ENCODE measurements at regions not wholly inside any gene's neighbourhood (a gene's known extent, or its start where the extent isn't known, plus 50 kb on each side); places are given as distances from the start of the nearest gene placed in this dataset.
"Not testable (repeated sequence)": the region's sequence is repeated elsewhere in the genome, so short reads cannot be mapped to it uniquely, and the experiment has no call there.

DNA sequence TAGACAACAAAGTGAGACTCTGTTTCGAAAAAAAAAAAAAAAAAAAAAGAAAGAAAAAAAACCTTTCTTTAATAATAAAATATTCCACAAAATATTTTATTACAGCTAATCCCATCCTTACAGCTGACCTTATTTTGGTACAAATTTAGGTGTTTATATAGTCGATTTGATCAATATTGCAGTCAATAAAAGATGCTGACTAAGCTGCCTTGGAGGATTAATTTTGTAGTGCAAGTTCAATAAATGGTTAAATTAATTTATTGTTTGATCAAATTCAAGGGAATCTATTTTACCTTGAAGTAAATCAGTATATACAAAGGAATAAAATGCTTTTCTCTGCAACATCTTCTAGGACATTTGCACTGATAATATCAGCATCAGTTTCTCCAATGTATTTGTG lies 1764.3 kb downstream of the NCAM2 start:
- no peak for DNase-seq (ENCODE audit: low spot score)

DNA sequence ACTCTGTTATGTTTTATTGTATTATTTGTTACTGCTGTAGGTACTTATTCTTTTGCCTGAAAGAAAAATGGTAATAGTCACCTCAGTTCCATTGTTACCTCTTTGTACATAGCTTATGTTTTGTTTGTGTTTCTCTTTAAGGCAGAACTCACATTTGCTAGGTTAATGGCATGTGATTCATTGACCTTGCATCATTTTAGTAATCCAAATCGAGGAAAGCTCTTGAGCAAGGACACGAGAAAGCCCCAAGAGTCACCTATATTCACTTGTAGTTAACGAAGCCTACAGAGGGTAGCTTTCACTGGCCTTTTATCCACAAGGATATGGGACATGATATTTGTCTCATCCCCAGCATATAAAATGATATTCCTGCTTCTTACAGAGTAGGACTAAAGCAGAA lies 1765.2 kb downstream of the NCAM2 start:
- DNase-seq (ENCODE audit: low spot score): no peak

DNA sequence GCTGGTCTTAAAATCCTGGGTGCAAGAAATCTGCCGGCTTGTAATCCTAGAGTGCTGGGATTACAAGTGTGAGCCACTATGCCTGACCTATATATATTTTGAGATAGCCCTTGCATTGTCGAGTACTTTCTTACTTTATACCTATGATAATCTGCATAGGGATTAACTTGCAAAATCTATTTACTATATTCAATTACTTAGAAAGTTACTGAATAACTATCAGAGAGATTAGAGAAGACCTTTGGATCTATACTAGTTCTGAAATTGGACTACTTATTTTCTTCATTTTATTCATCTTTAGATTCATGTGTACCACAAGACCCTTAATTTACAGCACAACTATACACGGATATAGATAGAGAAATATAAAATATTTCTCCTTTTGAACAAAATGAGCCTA lies 1766.0 kb downstream of the NCAM2 start:
- DNase-seq (ENCODE audit: low spot score): no peak

DNA sequence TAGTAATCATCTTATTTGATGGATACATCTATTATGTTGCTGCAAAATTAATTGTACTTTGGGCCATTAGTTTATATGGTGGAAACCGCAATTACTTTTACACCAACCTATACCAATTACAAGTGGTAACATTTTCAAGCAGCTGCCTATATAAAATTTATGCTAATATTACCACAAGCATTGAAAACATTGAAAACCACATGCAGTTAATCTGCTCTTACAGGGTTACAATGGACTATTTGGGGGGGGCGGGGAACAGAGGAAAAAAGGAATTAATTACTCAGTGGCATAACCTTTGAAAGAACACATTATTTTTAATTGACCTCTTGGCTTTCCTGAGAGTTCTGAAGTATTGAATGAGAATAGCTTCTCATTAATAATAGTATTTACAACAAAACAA lies 1793.2 kb downstream of the NCAM2 start:
- DNase-seq (ENCODE audit: low spot score): no peak

DNA sequence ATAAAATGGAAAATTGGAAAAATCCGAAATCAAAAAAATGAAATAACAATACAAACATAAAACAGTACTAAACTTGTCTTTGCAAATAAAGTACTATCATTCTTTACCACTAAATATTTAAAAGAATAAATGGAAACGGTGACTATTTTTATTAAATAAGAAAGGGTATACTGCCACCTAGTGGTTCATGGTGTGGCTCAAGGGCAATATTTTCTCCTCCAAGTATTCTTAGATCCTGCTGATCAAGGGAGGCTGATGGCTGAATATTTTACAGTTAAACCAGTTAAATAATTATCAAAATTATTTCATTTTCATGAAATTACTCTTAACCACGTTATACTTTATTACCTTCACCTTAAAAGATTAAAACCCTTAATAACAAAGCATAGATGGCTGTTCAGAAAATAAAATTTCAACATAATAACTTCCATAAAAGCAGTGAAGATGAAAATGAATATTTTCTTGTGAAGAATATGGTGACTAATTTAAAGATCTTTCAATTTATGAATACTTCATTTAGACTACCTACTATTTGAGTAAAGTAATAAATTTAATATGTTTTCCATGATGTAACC lies 1793.9 kb downstream of the NCAM2 start:
- peak; percentile 50 for DNase-seq (ENCODE audit: low spot score)

DNA sequence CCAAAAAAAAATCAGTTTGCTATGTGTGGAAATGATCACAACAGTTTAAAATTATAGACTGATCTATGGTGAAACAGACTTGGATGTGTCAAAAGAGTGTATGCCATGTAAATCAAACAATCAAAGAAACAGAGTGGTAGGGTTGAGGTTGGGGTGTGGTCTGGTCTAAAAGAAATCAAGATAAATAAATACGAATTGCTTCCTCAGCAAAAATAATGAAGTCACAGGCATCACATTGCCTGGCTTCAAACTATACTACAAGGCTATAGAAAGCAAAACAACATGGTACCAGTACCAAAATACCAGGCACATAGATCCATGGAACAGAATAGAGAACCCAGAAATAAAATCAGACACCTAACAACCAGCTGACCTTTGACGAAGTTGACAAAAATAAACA lies 1796.9 kb downstream of the NCAM2 start:
- no peak for DNase-seq (ENCODE audit: low spot score)

DNA sequence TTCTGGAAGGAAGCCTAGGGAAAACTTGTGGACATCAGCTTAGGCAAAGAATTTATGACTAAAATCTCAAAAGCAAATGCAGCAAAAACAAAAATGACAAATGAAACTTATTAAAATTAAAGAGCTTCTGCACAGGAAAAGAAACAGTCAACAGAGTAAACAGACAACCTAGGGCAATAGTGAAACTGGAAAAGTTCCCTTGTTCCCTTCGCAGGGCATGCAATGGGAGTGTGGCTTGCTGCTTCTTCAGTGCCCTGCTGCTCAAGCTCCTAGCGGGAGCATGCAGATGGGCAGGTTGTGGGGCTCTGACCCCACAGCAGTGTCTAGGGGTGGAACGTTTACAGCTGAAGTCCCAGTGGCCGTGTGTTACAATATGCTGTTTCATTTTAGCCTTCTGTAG lies 1797.4 kb downstream of the NCAM2 start:
- no peak for DNase-seq (ENCODE audit: low spot score)

DNA sequence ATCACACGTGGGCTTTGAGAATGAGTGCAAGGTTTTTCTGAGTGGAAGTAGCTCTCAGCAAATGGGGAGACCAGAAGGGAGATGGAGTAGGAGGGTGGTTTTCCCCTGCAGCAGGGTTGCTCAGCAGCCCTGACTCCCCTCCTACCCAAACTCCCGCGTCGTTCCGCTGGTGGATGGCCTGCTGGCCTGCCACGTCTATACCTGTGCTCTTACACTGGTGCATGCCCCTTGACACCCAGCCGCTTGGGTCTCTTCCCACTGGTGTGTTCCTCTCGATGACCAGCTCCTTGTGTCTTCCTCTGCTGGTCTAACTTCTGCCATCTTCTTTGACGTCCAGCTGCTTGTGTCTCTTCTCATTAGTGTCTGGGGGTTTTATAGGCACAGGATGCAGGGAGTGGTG lies 1797.9 kb downstream of the NCAM2 start:
- DNase-seq (ENCODE audit: low spot score): no peak

DNA sequence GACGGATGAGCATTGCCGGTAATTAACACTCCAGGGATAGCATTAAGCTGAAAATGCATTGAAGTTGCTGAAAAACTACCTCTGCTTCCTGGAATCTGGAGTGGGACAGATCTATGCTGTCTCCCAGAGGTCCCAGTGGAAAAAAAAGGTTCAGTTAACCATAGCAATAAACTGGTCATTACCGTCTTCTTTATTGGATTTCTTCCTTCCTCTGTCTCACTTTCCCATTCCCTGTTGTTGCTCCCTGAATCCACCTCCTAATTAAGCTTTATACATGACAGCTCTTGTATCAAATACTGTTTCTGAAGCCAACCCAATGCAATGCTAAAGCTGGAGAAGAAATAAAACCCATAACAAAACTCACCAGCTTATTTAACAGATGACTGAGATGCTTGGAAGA lies 1805.9 kb downstream of the NCAM2 start:
- no peak for DNase-seq (ENCODE audit: low spot score)

DNA sequence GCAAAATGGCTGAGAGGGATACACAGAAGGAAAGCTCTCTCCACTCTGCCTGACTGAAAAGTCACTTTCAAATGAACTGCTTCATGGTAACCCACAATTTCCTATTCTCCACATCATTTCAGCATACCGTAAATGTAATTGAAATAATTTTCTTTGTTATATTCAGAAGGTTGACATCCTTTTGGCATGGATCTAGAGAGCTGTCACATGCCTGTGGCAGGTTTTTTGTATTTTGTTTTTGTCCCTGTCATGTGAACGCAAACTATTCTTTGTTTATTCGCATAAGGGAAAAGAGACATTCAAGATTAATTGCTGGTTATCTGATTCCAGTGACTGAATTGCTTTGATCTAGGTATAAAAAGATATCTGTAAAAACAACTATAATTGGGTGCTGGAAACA lies 1808.1 kb downstream of the NCAM2 start:
- no peak for DNase-seq (ENCODE audit: low spot score)

DNA sequence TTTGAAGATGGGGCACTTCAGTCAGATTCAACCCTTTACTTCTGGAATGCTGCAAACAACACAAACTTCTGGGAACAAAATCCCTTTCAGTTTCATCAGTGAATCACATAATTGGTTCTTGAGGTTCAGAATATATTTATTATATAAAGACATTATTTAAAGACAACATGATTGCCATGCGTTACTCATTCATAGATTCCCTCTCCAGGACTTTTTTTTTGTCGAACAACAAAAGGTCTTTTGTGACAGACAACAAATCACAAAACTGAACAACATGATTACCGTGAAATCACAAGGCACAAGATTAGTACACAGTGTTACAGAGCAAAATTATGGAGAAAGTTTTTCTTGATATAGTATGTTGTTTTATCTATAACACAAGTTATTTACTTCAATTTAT lies 1815.0 kb downstream of the NCAM2 start:
- DNase-seq (ENCODE audit: low spot score): no peak

DNA sequence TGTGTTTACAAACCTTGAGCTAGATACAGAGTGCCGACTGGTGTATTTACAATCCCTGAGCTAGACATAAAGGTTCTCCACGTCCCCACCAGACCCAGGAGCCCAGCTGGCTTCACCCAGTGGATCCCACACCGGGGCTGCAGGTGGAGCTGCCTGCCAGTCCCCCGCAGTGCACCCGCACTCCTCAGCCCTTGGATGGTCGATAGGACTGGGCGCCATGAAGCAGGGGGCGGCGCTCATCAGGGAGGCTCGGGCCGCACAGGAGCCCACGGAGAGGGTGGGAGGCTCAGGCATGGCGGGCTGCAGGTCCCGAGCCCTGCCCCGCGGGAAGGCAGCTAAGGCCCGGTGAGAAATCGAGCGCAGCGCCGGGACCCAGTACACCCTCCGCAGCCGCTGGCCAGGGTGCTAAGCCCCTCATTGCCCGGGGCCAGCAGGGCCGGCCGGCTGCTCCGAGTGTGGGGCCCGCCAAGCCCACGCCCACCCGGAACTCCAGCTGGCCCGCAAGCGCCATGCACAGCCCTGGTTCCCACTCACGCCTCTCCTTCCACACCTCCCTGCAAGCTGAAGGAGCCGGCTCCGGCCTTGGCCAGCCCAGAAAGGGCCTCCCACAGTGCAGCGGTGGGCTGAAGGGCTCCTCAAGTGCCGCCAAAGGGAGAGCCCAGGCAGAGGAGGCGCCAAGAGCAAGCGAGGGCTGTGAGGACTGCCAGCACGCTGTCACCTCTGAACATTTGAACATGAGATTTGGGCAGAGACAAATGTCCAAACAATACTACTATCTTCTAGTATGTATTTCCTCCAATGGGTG lies 1820.7 kb downstream of the NCAM2 start:
- not testable (repeated sequence) for DNase-seq (ENCODE audit: low spot score)

DNA sequence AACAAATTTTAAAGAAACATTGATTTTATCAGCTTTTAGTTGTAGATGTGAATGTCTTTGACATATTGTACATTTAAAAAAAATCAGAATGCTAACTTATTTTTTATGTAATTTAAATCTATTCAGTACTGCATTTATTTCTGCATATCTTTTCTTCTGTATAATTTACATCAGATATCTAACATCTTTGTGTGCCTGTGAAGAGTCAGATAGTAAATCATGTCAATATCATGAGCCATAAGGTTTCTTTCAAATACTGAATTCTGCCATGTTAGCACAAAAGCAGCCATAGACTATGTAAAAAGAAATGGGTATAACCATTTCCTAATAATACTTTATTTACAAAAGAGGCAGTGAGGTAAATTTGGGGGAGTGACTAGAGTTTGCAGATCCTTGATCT lies 1829.2 kb downstream of the NCAM2 start:
- DNase-seq (ENCODE audit: low spot score): no peak

DNA sequence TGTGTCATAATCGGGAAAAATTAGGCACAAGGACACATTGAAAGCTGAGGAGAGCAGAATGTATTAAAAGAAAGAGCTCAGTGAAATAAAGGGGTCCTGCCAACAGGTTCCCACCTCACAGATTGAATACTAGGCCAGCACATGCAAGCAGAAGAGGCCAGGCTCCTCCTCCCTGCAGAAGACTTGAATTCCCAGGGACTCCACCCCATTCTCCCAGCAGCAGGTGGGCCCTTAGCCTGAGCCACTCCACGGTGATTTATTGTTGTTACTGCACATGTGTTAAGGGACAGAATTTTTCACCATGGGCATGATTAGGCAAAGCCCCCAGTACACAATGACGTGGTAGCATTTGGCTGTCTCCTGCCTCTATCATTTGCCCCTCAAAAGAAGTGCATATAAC lies 1844.7 kb downstream of the NCAM2 start:
- DNase-seq (ENCODE audit: low spot score): no peak

DNA sequence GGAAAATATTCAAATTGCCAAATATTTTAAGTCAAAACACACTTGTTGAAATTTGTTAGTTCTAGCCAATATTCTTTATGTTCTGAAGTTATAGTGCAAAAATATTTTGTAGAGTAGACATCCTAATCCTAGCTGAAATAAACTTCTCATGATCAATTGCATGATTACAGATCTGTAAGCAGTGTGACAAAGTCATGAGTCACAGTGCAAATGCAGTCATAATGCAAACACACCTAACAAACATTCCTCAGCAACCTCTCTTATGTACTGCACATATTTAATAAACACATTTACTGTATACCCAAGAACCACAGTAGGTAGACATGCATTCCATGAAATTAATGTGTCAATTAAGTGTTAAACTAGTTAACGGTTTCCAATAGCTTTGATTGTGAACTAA lies 1857.4 kb downstream of the NCAM2 start:
- no peak for DNase-seq (ENCODE audit: low spot score)

DNA sequence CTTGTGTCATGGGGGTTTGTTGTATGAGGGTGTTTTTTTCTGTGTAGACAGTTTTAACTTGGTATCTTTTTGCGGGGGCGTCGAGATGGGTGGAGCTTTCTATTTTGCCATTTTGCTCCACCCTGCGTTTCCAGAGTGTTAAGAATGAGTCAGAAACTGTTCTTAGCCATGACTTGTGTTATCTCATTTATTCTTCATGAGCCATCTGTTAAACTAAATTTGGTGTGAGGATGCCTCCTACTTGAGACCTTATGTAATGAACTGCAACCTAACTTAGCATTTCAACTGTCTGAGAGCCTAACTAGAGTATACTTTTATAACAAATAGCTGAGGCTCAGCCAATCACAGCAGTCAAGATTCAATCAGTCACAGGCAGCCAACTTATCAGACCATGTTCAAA lies 1873.5 kb downstream of the NCAM2 start:
- DNase-seq (ENCODE audit: low spot score): no peak

DNA sequence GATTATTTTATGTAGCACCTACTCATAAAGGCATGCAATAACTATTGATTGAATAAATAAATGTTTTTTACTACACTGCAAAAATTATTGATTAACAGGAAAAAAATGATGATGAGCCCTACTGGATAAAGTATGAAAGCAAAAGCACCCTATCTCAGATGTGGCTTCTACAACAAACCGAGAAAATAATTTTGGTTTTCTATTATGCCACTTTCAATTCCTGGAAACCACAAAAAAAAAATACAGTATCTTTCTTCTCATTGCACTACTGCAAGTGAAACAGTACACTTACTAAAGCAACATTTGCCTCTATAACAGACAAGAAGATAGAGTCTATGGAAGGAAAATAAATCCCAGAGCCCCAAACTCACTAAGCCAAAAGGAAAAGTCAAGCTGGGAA lies 1882.4 kb downstream of the NCAM2 start:
- DNase-seq (ENCODE audit: low spot score): no peak

DNA sequence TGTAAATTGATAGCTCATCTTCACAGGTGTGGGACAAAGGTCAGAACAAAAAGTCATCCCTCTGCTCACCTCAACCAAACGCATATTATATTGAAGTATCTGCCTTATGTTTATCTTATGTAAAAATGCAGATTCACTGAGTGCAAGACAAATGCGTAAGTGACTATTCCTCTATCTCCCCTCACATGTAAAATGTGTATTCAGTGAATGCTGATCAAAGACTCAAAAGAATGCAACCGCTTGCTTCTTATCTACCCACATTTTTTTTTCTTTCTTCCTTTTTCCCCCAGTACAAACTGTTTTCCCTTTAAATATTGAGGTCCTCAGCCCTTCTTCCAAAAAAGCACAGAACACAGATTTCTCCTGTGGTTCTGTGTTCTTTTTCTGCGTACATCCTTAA lies 1882.9 kb downstream of the NCAM2 start:
- no peak for DNase-seq (ENCODE audit: low spot score)

DNA sequence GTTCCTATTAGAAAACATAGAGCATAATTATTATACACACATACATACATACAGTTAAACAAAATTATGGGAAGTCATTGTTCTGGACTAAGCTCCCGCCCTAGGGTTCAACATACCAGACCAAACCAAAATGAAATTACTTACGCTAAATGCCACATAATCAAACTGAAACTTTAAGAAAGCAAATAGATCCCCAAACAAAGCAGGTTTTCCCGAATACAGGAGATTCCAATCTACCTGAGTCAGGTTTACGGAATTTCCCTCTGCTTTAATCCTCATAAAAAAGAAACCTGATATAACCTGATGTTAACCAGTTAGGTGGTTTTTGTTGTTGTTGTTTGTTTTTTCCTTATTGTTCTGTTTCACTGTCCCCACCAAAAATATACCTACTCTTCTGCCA lies 1886.9 kb downstream of the NCAM2 start:
- no peak for DNase-seq (ENCODE audit: low spot score)

DNA sequence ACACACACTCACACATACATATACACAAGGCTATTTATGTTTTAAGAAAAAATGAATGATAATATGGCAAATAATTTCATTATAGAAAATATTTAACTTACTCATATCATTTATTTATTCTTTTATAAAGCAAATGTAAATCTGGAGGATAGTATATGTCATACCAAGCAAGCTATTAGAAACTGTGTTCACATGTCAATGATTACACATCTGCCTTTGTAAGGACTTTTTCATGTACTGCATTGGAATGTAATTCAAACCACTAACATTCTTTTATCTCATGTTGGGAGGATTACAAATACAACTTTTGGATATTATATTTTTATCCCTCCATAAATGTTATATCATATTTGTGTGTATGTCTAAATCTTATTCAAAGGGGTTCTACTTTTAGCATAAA lies 1887.4 kb downstream of the NCAM2 start:
- DNase-seq (ENCODE audit: low spot score): no peak

DNA sequence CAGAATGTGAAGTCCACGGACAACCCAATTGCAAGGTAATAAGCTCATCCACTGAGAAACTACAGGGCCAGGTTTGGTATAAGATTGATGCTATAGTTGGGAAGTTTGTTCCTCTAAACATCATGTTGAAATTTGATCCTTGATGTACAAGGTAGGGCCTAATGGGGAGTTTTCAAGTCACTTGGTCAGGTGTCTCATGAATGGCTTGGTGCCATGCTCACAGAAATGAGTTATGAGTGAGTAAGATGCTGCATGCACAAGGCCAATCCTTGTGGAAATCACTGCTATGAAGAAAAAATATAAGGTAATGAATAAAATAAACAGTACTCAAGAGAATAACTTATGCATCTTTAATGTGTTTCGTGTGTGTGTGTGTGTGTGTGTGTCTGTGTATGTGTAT lies 1891.2 kb downstream of the NCAM2 start:
- no peak for DNase-seq (ENCODE audit: low spot score)

DNA sequence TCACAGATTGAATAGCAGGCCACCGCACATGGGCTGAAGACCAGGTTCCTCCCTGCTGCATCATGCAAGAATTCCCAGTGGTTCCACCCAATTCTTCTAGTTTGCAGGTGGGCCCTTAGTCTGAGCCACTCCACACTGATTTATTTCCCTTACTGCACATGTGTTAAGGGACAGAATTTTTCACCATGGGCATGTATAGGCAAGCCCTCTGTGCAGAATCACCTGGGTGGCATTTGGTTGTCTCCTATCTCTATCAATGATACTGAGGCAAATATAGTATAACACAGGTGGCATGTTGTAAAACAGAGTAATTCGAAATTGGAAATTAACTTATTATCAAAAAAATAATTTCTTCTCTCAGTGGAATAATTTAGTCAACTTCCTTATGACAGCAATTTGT lies 1892.4 kb downstream of the NCAM2 start:
- DNase-seq (ENCODE audit: low spot score): no peak

DNA sequence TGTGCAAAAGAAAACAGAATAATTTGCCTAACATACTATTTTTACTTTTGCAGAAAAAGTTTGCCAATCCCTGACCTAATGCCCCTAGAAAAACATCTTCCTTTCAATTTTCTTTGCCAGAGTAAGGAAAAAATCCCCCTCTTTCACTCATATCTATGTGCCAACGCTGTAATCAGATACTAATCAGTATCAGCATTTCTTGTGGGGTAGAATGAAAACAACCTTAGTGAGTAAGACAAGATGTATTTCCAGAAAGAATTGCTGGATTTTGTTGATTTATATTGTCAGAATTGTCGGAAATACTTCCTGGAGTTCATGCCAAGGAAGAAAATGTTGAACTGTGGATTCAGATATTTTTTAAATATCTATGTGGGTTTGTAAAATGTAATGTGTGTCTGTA lies 1893.8 kb downstream of the NCAM2 start:
- DNase-seq (ENCODE audit: low spot score): no peak

DNA sequence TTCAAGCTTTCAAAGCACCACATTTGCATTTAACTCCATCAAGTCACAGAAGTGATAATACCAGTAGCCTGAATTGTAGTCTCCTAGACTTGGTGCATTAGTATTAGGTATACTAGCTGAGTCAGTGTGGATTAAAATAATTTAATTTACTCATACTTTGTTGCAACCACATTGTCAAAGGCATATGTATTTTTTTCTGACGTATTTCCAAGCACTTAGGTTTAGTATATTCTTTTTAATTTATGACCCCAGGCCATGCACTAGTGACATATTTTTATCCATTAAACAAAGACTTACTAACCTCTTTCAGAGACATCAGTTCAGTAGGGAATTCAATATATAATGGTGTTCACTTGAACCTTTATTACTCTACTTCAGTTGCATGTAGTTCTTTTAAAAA lies 1894.5 kb downstream of the NCAM2 start:
- no peak for DNase-seq (ENCODE audit: low spot score)

Measured in LoVo (cell line).